Activated CD4-positive, alpha-beta T cell treated with anti-CD3 and anti-CD28 coated beads for 36 hours (primary cell): ENCODE measurements at regions not wholly inside any gene's neighbourhood (a gene's known extent, or its start where the extent isn't known, plus 50 kb on each side); places are given as distances from the start of the nearest gene placed in this dataset.

ENCODE experiments used
- ATAC-seq: fragments of 200-7000 bp; cut with Tn5 transposase; one replicate; pipeline ENCODE4 v1.10.0; 2021; ENCODE audit warnings: mild to moderate bottlenecking, moderate library complexity
- CTCF ChIA-PET: fragments of 350-600 bp; sonication (Branson Sonifier 250); formaldehyde crosslinking; loops from one replicate; lab custom pipeline; 2021; ENCODE audit warnings: antibody characterized with exemption; lab: Charles Lee
- POLR2A ChIA-PET: fragments of 350-600 bp; sonication (Branson Sonifier 250); formaldehyde crosslinking; loops from one replicate; lab custom pipeline; 2021; ENCODE audit warnings: antibody characterized with exemption, inconsistent platforms; lab: Charles Lee
- DNase-seq: peaks from one replicate; pipeline ENCODE4 v3.0.0-alpha.2; 2020
- H3K27ac Mint-ChIP-seq: one replicate; pipeline ENCODE4 v1.8.0; 2021; ENCODE audit warnings: mixed read lengths
- H3K27me3 Mint-ChIP-seq: one replicate; pipeline ENCODE4 v1.8.0; 2021; ENCODE audit warnings: mixed read lengths
- H3K36me3 Mint-ChIP-seq: one replicate; pipeline ENCODE4 v1.8.0; 2021; ENCODE audit warnings: low read depth, mixed read lengths
- H3K4me1 Mint-ChIP-seq: one replicate; pipeline ENCODE4 v1.8.0; 2021; ENCODE audit warnings: mixed read lengths
- H3K4me3 Mint-ChIP-seq: one replicate; pipeline ENCODE4 v1.8.0; 2021; ENCODE audit warnings: mild to moderate bottlenecking, moderate library complexity, mixed read lengths
- H3K9me3 Mint-ChIP-seq: one replicate; pipeline ENCODE4 v1.8.0; 2021; ENCODE audit warnings: low read depth, mixed read lengths
- intact Hi-C, 2 experiments: fragments of 100-400 bp; cut with DNase I in 1 of 2; cut with micrococcal nuclease in 1 of 2; formaldehyde crosslinking; loops; one replicate each; pipeline versions ENCODE4 v1.14.2 to v1.15.1; 2022 to 2024; cut with DNase I, micrococcal nuclease

DNA sequence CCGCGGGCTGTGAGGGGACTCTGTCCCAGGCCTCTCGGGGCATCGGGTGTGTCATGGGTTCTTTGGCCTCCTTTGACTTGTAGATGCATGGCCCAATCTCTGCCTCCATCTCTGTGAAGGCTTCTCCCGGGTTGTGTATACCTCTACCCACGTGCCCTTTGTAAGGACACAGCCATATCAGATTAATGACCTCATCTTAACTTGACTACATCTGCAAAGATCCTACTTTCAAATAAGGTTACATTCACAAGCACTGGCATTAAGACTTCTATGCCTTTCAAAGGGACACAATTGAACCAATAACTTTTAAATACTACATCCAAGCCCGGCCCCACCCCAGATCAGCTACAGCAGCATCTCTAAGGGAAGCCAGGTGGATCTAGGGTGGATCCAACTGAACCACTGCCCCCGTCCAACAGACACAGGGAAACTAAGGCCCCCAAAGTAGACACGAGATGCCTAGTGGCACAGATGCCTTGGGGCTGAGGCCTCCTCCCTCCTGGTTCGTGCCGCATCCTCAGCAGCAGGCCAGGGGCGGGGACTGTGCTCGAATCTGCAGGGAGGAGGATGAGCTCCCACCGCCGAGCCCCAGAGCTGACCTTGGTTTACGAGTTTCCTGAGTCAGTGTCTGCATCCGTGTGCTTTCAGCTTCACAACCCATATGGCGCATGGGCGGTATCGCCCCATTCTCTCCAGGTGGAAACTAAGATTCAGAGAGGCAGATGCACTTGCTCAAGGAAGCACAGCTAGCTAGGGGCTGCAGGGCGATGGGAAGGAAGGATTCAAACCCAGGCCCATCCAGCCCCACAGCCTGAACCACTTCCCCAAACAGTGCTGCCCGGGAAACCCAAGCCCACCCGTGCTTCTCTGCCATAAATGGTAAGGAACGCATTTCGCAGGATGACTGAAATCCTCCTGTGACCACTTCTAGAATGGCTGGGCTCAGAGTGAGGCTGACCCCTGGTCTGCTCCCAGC lies 353.3 kb downstream of the C16orf95 start:
- ChIA-PET CTCF (no interaction called here), POLR2A (no interaction called here)
- Mint-ChIP-seq H3K4me3 (no peak overlapping the region), H3K9me3 (no peaks in the 10 kb centered on the region), H3K36me3 (no peaks in the 10 kb centered on the region), H3K4me1 (no peaks in the 10 kb centered on the region), H3K27me3 (no peaks in the 10 kb centered on the region), H3K27ac (no peak overlapping the region)
- DNase-seq (no peak), ATAC-seq (no peak)
- intact Hi-C loops: no loop called here

DNA sequence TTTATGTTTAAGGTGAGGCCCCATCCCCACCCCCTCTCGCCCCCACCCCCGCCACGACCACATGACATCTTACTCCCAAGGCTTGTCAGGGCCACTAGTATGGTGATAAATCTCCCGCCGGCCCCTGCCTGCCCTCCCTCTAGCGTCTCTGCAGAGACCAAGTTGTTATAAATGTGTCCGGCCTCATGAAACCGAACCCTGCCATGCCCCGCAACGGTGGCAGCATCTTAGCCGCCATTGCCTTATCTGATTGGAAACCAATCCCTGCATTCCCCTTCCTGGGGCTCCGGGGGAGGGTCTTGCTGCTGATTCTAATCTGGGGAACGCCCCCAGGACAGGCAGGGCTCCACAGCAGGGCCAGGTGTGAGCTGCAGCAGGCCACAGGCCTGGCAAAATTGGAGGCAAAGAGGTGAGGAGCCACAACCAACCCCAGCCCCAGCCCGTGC lies 352.4 kb downstream of the C16orf95 start:
- Mint-ChIP-seq H3K36me3 (no peaks in the 10 kb centered on the region), H3K4me3 (no peak overlapping the region), H3K4me1 (no peaks in the 10 kb centered on the region), H3K27me3 (no peaks in the 10 kb centered on the region), H3K9me3 (no peaks in the 10 kb centered on the region), H3K27ac (no peak overlapping the region)
- DNase-seq: no peak
- ATAC-seq: no peak
- intact Hi-C loops: no loop called here
- CTCF ChIA-PET: no interaction called here
- POLR2A ChIA-PET: no interaction called here

DNA sequence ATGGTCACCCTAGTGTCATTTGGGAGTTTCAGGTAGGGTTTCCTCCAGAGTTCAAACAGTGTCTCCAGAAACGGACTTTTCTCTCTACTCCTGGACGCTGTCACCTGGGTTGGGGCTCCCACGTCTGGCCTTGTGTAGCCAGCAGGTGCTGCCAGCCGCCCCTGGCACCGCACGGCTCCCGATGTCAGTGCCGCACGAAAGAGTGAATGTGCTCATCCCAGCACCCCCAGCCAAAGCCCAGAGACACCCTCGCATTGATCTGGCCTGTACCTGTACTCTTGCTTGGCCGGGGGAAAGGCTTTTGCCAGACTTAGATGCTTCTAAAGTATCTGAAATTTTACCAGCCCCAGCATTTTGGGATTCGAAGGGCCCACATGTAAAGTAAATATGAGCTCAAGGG lies 351.9 kb downstream of the C16orf95 start:
- ChIA-PET CTCF (interaction anchor here (0.6 to 1.0 kb wide), 2 partner anchors 11 to 411 kb away, joined by 3 read pairs; no protein-coding TSS in a partner anchor), POLR2A (no interaction called here)
- Mint-ChIP-seq H3K27me3 (no peaks in the 10 kb centered on the region), H3K27ac (no peak overlapping the region), H3K9me3 (no peaks in the 10 kb centered on the region), H3K4me3 (no peak overlapping the region), H3K36me3 (no peaks in the 10 kb centered on the region), H3K4me1 (no peaks in the 10 kb centered on the region)
- no peak for ATAC-seq
- no peak for DNase-seq
- intact Hi-C loops: no loop called here

DNA sequence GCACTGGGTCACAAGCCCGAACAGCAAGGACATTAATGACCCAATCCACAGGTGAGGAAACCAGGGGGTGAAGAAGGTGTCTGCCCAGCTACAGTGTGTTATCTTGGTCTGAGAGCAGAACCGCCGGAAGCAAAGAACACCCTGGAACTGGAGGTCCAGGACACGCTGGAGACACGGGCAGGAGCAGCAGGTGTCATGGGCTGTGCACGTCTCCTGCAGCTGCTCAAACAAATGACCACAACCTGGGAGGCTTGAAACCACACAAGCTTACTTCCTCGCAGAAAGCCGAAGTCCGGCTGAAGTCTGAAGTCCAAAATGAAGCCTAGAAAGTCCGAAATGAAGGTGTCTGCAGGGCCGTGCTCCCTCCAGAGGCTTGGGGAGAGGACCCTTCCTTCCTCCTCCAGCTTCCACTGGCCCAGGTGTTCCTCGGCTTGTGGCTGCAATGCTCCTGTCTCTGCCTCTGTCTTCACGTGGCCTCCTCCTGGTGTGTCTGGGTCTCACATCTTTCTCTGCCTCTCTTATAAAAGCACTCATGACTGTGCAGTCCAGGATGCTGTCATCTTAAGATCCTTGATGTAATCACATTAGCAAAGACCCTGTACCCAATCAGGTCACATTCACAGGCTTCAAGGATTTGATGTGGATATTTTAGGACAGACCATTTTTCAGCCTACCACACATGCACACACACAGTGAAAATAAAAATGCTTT lies 351.2 kb downstream of the C16orf95 start:
- Mint-ChIP-seq H3K4me1 (no peaks in the 10 kb centered on the region), H3K4me3 (no peak overlapping the region), H3K9me3 (no peaks in the 10 kb centered on the region), H3K27me3 (no peaks in the 10 kb centered on the region), H3K27ac (no peak overlapping the region), H3K36me3 (no peaks in the 10 kb centered on the region)
- intact Hi-C loops: no loop called here
- CTCF ChIA-PET: interaction anchor here (0.6 to 1.0 kb wide), 2 partner anchors 10 to 412 kb away, joined by 3 read pairs; no protein-coding TSS in a partner anchor
- no peak for DNase-seq
- ATAC-seq: no peak
- POLR2A ChIA-PET: no interaction called here

DNA sequence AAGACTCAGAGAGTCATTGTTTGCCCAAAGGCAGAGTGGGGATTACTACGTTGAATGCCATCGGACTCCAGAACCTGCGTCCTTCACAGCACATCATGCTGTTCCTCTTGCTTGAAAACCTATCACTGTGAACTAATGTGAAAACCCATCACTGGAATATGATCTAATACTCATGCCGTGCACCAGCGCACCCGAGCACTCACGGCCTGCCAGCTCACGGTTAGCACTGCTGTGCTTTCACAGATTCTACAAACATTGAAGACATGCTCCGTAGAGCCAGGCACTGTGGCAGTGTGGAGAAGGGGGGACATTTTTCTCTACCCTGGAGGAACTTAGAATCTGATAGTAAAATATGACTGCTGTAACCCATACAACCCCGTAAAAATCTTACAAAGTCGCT lies 350.4 kb downstream of the C16orf95 start:
- ChIA-PET POLR2A (no interaction called here), CTCF (no interaction called here)
- no peaks in the 10 kb centered on the region for H3K9me3 Mint-ChIP-seq
- H3K4me3 Mint-ChIP-seq: no peak overlapping the region
- no peak overlapping the region for H3K27ac Mint-ChIP-seq
- no peaks in the 10 kb centered on the region for H3K27me3 Mint-ChIP-seq
- ATAC-seq: no peak
- intact Hi-C loops: no loop called here
- DNase-seq: no peak
- no peaks in the 10 kb centered on the region for H3K36me3 Mint-ChIP-seq
- H3K4me1 Mint-ChIP-seq: no peaks in the 10 kb centered on the region

DNA sequence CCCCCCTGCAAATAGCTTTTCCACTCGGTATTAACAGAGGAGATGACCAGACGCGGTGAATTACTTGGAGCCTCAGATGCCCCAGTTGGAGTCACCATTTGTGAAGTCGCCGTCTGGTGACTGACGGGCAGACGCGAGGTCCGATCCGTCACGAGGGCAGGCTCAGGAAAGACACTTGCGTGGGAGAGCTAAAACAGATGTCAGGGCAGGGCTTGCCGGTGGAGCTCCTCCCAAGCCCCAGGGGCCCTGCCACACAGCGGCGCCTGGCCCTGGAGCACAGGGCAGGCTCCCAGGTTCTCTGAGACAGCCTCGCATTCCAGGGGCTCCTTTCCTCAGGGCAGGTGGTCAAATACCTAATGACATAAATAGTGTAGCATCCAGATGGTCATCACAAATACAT lies 348.3 kb downstream of the C16orf95 start:
- no peak for DNase-seq
- no peaks in the 10 kb centered on the region for H3K36me3 Mint-ChIP-seq
- H3K27ac Mint-ChIP-seq: no peak overlapping the region
- no peak overlapping the region for H3K4me3 Mint-ChIP-seq
- no peak for ATAC-seq
- ChIA-PET POLR2A (no interaction called here), CTCF (no interaction called here)
- H3K27me3 Mint-ChIP-seq: peaks cover 2% of the 10 kb centered on the region
- intact Hi-C loops: no loop called here
- H3K4me1 Mint-ChIP-seq: no peaks in the 10 kb centered on the region
- no peaks in the 10 kb centered on the region for H3K9me3 Mint-ChIP-seq

DNA sequence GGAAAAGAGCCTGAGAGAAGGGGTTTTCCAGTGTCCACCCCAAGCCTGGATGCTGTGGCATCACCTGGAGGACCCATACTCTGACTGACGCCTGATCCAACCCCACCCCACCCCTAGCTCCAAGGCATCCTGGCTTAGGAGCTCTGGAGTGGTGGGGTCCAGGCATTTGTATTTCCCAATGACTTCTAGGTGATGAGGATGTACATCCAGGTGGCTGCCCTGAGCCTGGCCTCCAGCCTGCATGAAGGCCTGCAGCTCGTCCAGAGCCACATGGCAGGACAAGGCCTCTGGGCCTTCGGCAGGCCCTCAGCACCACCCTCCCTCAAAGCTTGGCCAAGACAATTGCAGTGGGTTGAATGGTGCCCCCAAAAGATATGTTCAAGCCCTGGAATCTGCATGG lies 347.5 kb downstream of the C16orf95 start:
- no peak overlapping the region for H3K4me3 Mint-ChIP-seq
- H3K4me1 Mint-ChIP-seq: no peaks in the 10 kb centered on the region
- CTCF ChIA-PET: no interaction called here
- ATAC-seq: no peak
- no peaks in the 10 kb centered on the region for H3K36me3 Mint-ChIP-seq
- POLR2A ChIA-PET: no interaction called here
- H3K27me3 Mint-ChIP-seq: peaks cover 2% of the 10 kb centered on the region
- H3K9me3 Mint-ChIP-seq: no peaks in the 10 kb centered on the region
- intact Hi-C loops: no loop called here
- no peak for DNase-seq
- H3K27ac Mint-ChIP-seq: no peak overlapping the region

DNA sequence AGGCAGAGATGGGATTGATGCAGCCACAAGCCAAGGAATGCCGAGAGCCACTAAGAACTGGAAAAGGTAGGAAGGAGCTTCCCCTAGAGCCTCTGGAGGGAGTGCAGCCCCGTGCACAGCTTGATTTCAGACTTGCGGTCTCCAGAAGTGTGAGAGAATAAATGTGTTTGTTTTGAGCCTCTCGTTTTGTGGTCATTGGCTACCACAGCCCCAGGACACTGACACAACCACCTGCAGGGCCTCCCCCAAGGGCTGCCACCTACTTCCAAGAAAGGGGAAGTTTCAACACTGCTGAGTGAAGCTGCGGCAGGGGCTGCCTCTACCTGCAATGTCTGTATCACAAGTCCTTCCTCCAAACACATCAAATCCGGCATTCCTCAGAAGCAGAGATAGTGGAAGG lies 346.9 kb downstream of the C16orf95 start:
- no peak for DNase-seq
- H3K36me3 Mint-ChIP-seq: no peaks in the 10 kb centered on the region
- no peak overlapping the region for H3K27ac Mint-ChIP-seq
- intact Hi-C loops: no loop called here
- H3K4me1 Mint-ChIP-seq: no peaks in the 10 kb centered on the region
- H3K27me3 Mint-ChIP-seq: peaks cover 2% of the 10 kb centered on the region
- CTCF ChIA-PET: no interaction called here
- POLR2A ChIA-PET: no interaction called here
- H3K9me3 Mint-ChIP-seq: no peaks in the 10 kb centered on the region
- H3K4me3 Mint-ChIP-seq: no peak overlapping the region
- no peak for ATAC-seq

DNA sequence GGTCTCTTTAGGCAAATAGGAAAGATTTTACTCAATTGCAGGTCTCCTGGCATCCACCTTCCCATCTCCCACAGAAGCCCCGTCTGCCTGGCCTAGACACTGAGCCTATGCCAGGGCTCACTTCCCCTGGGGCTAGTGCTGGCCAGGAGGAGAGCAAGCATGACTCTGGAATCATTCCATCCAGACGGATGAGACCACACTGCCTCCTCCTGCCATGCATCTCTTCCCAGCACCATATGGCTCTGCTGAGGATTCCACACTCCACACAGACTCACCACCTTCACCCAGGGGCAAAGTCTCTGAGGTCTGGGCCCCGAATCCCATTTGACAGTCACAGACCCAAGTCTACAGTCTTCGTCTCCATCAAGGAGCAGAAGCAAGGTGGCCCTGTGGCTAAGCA lies 346.5 kb downstream of the C16orf95 start:
- POLR2A ChIA-PET: no interaction called here

DNA sequence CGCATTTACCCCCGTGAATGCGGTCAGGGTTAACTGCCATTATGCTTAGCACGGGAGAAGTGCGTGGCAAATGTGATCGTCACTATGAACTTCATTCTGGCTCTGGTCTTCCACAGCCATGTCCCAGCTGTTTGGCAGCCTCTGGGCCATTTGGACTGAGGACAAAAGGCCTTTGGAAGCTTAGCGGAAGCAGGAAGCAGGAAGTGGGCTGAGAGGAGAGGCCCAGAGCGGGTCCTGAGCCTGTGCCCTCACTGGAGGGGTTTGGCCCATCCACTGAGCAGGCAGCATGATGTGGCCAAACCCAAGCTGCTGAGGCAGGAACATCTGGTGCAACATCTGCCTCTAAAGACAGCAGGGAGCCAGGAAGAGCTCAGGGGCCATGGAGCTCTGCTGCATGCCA lies 345.9 kb downstream of the C16orf95 start:
- no peaks in the 10 kb centered on the region for H3K36me3 Mint-ChIP-seq
- CTCF ChIA-PET: no interaction called here
- H3K27me3 Mint-ChIP-seq: peaks cover 2% of the 10 kb centered on the region
- H3K27ac Mint-ChIP-seq: no peak overlapping the region
- no peaks in the 10 kb centered on the region for H3K4me1 Mint-ChIP-seq
- no peak overlapping the region for H3K4me3 Mint-ChIP-seq
- DNase-seq (no peak), ATAC-seq (no peak)
- intact Hi-C loops: no loop called here
- POLR2A ChIA-PET: no interaction called here
- H3K9me3 Mint-ChIP-seq: no peaks in the 10 kb centered on the region

More for the DNA sequence above, 346.5 kb downstream of the C16orf95 start:
- DNase-seq (no peak), ATAC-seq (no peak)
- Mint-ChIP-seq H3K27me3 (peaks cover 2% of the 10 kb centered on the region), H3K4me1 (no peaks in the 10 kb centered on the region), H3K9me3 (no peaks in the 10 kb centered on the region), H3K4me3 (no peak overlapping the region), H3K27ac (no peak overlapping the region), H3K36me3 (no peaks in the 10 kb centered on the region)
- intact Hi-C loops: no loop called here
- CTCF ChIA-PET: no interaction called here

DNA sequence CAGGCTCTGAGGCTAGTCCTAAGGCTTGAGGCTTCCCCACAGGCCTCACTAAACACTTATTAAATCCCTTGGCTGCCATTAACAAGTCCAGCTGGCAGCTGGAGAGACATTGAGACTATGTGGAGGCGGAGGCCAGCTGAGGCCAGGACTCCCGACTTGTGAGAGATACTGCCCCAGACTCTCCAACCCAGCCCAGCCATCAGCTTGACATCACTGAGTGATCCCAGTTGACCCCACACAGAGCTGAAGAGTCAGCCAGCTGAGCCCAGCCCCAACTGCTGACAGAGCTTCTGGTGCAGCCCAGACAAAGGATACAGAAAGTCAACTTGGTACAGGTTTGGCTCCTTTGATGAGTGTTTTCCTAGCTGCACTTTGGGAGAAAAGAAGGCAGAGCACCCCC lies 343.1 kb downstream of the C16orf95 start:
- Mint-ChIP-seq H3K9me3 (no peaks in the 10 kb centered on the region), H3K4me3 (no peak overlapping the region), H3K36me3 (no peaks in the 10 kb centered on the region), H3K27ac (no peak overlapping the region), H3K4me1 (no peaks in the 10 kb centered on the region), H3K27me3 (peaks cover 2% of the 10 kb centered on the region)
- no peak for DNase-seq
- CTCF ChIA-PET: no interaction called here
- POLR2A ChIA-PET: no interaction called here
- intact Hi-C loops: no loop called here
- no peak for ATAC-seq

DNA sequence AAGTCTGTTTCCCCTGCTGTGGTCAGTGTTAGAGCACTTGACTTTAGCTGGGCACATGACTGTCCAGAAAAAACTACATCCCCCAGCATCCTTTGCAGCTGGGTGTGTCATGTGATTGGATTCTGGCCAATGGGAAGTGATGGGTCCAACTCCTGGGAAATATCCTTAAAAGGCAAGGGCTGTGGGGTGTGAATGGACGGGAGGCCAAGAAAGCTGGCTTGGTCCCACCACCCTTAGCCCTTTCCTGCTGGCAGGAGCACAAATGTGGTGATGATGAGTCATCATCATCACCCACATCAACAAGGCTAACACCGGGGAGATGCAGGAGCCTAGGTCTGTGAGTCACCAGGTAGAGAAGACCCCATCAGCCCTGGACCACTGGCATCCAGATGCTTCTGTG lies 341.7 kb downstream of the C16orf95 start:
- Mint-ChIP-seq H3K27me3 (peaks cover 6% of the 10 kb centered on the region), H3K36me3 (no peaks in the 10 kb centered on the region), H3K4me1 (no peaks in the 10 kb centered on the region), H3K27ac (no peak overlapping the region), H3K9me3 (no peaks in the 10 kb centered on the region), H3K4me3 (no peak overlapping the region)
- CTCF ChIA-PET: no interaction called here
- DNase-seq: peak; percentile 19
- peak; percentile 42 for ATAC-seq
- POLR2A ChIA-PET: no interaction called here
- intact Hi-C loops: no loop called here
